ENCODE measurements at regions not wholly inside any gene's neighbourhood (a gene's known extent, or its start where the extent isn't known, plus 50 kb on each side); places are given as distances from the start of the nearest gene placed in this dataset.

- DNase-seq (peak in 1 of 2 donors; percentile 11), ATAC-seq (no peak)
- intact Hi-C loops (cut with DNase I, micrococcal nuclease) = no loop called here
Measured at GRCh38 chr11:69361466-69361865, 67.5 kb downstream of the MYEOV start.

GRCh38 chr11:69362315-69362714 lies 68.4 kb downstream of the MYEOV start:
- ATAC-seq (no peak), DNase-seq (no peak)
- intact Hi-C loops (cut with DNase I, micrococcal nuclease) = no loop called here

GRCh38 chr11:69364921-69365320 lies 71.0 kb downstream of the MYEOV start:
- intact Hi-C loops (cut with DNase I, micrococcal nuclease) = no loop called here
- ATAC-seq = no peak
- DNase-seq = no peak

- DNase-seq = peak in 1 of 2 donors; percentile 14
- ATAC-seq = no peak
- intact Hi-C loops (cut with DNase I, micrococcal nuclease) = no loop called here
Measured at GRCh38 chr11:69365558-69365957, 71.6 kb downstream of the MYEOV start.

- intact Hi-C loops (cut with DNase I, micrococcal nuclease) = no loop called here
- peak in 1 of 2 donors; percentile 6 for DNase-seq
- ATAC-seq = no peak
Measured at GRCh38 chr11:69366591-69366990, 72.6 kb downstream of the MYEOV start.

GRCh38 chr11:69367211-69367964 lies 73.4 kb downstream of the MYEOV start:
- DNase-seq = peak in 1 of 2 donors; percentile 9
- ATAC-seq = no peak
- intact Hi-C loops (cut with DNase I, micrococcal nuclease) = no loop called here

GRCh38 chr11:69368119-69368880 lies 74.3 kb downstream of the MYEOV start:
- ATAC-seq = no peak
- intact Hi-C loops (cut with DNase I, micrococcal nuclease) = no loop called here
- DNase-seq = peak in 1 of 2 donors; percentile 21

- intact Hi-C loops (cut with DNase I, micrococcal nuclease) = no loop called here
- ATAC-seq = no peak
- no peak for DNase-seq
Measured at GRCh38 chr11:69369210-69369825, 75.4 kb downstream of the MYEOV start.

- no peak for DNase-seq
- no peak for ATAC-seq
- intact Hi-C loops (cut with DNase I, micrococcal nuclease) = no loop called here
Measured at GRCh38 chr11:69369945-69370344, 76.0 kb downstream of the MYEOV start.

- DNase-seq = no peak
- no peak for ATAC-seq
- intact Hi-C loops (cut with DNase I, micrococcal nuclease) = no loop called here
Measured at GRCh38 chr11:69370984-69371709, 77.2 kb downstream of the MYEOV start.

GRCh38 chr11:69371731-69372588 lies 78.0 kb downstream of the MYEOV start:
- intact Hi-C loops (cut with DNase I, micrococcal nuclease) = no loop called here
- DNase-seq = peak in 1 of 2 donors; percentile 14

GRCh38 chr11:69372589-69373250 lies 78.8 kb downstream of the MYEOV start:
- intact Hi-C loops (cut with DNase I, micrococcal nuclease) = no loop called here
- ATAC-seq (no peak), DNase-seq (peak in 1 of 2 donors; percentile 19)

More at GRCh38 chr11:69371731-69372588, 78.0 kb downstream of the MYEOV start:
- no peak for ATAC-seq

GRCh38 chr11:69373251-69373635 lies 79.3 kb downstream of the MYEOV start:
- intact Hi-C loops (cut with DNase I, micrococcal nuclease) = no loop called here
- DNase-seq (no peak), ATAC-seq (no peak)

GRCh38 chr11:69374110-69374945 lies 80.4 kb downstream of the MYEOV start:
- peak; percentile 75 to 82 for DNase-seq
- peak; percentile 71 for ATAC-seq
- intact Hi-C loops (cut with DNase I, micrococcal nuclease) = no loop called here

GRCh38 chr11:69374946-69375310 lies 81.0 kb downstream of the MYEOV start:
- DNase-seq = no peak
- intact Hi-C loops (cut with DNase I, micrococcal nuclease) = no loop called here
- ATAC-seq = no peak

- intact Hi-C loops (cut with DNase I, micrococcal nuclease) = no loop called here
- peak; percentile 31 for ATAC-seq
Measured at GRCh38 chr11:69375316-69376154, 81.6 kb downstream of the MYEOV start.

More at GRCh38 chr11:69375316-69376154, 81.6 kb downstream of the MYEOV start:
- DNase-seq = peak; percentile 48 to 49
